ENCODE measurements at regions not wholly inside any gene's neighbourhood (a gene's known extent, or its start where the extent isn't known, plus 50 kb on each side); places are given as distances from the start of the nearest gene placed in this dataset.

DNA sequence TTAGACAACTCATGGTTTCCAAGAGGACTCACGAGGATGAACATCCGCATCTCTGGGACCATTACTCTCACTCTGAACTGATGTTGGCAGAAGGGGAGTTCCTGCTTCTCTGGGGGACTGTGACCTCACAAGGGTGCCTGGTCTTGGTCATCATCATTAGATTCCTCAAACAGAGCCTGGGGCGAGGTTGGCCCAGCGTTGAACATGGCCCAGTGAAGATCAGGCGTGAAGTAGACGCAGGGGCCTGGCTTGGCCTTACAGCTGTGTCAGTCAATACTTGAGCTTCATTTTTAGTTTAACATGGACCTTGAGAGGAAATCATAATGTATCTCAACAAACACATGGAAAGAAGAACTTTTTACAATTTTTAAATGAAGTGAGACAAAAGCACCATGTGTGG is 617.1 kb downstream of the BRD1 start:
- TF ChIP-seq CTCF (IDR thresholded peaks at IDR 0.05): no peak
- Histone ChIP-seq H3K27ac (no peak overlapping the region), H3K4me3 (no peak overlapping the region), H3K36me3 (no peaks in the 10 kb centered on the region), H3K9me3 (no peaks in the 10 kb centered on the region), H3K27me3 (replicated peaks; ENCODE audit: insufficient read depth) (no peaks in the 10 kb centered on the region), H3K4me1 (ENCODE audit: control insufficient read depth in 1 of 2, low read depth in 2 of 2) (no peaks in the 10 kb centered on the region)
- no peak for DNase-seq (ENCODE audit: low spot score)
- no peak for ATAC-seq (ENCODE audit: insufficient number of reproducible peaks, low FRiP score, low read depth)

DNA sequence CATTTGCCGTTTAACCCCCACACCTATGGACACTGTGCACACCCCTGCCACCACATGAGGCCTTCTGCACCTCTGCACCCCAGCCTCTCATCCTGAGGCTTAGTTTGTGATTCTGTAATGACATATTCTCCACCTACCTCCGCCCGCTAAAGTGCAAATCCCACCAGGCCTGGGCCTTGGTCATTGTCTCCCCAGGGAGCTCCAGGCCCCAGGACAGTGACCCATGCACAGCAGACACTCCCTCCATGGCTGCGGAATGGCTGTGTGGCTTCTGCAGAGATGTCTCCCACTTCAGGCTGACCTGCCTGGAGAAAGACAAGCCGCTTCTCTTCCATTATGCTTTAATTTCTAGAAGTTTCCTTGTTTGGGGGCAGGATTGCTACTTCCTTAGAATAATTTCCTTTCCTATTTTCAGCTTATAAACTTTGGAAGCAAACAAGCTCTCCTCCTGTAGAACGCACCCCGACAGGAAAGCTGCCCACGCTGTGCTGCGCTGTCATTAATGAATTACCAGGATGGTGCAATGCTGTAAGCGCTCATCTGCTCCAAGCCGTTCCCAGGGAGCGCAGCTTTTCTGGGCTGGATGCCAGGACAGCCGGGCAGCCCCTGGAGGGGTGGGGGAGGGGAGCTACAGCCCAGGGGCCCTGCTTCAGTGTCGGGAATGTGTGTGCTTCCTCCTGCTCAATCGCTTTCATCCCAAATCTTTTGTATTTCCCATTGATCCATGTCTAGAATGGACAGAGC is 618.0 kb downstream of the BRD1 start:
- Histone ChIP-seq H3K36me3 (no peaks in the 10 kb centered on the region), H3K9me3 (no peaks in the 10 kb centered on the region), H3K27ac (no peak overlapping the region), H3K4me1 (ENCODE audit: control insufficient read depth in 1 of 2, low read depth in 2 of 2) (no peaks in the 10 kb centered on the region), H3K27me3 (replicated peaks; ENCODE audit: insufficient read depth) (no peaks in the 10 kb centered on the region), H3K4me3 (no peak overlapping the region)
- no peak for DNase-seq (ENCODE audit: low spot score)
- no peak for TF ChIP-seq CTCF (IDR thresholded peaks at IDR 0.05)
- no peak for ATAC-seq (ENCODE audit: insufficient number of reproducible peaks, low FRiP score, low read depth)

DNA sequence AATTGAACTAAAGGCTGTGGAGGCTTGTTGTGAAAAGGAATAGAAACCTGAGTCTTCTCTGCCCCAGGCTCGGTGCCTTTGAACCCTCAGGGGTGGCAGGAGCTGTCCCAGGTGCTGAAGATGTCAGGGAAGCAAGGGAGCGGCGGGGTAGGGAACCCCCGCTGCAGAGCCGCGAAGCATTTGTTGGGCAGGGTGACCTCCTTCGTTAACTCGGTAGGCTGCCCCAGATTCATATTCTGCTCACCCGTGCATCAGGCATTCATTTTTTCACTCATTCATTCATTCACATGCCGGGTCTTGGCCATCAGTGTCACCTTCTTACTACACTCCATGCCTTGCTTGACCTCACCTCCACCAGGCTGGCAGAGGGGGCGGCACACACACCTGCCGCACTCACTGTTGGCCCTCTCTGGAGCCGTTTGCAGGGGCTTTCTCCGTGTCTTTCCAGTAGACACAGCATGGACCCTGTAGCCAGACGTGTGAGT is 618.9 kb downstream of the BRD1 start:
- no peaks in the 10 kb centered on the region for H3K4me1 ChIP-seq (ENCODE audit: control insufficient read depth in 1 of 2, low read depth in 2 of 2)
- DNase-seq (ENCODE audit: low spot score) (no peak), ATAC-seq (ENCODE audit: insufficient number of reproducible peaks, low FRiP score, low read depth) (no peak)
- H3K27me3 ChIP-seq (replicated peaks; ENCODE audit: insufficient read depth): no peaks in the 10 kb centered on the region
- H3K9me3 ChIP-seq: no peaks in the 10 kb centered on the region
- no peak overlapping the region for H3K27ac ChIP-seq
- no peak overlapping the region for H3K4me3 ChIP-seq
- no peaks in the 10 kb centered on the region for H3K36me3 ChIP-seq
- TF ChIP-seq CTCF (IDR thresholded peaks at IDR 0.05): no peak

- Histone ChIP-seq H3K4me3 (no peak overlapping the region), H3K4me1 (ENCODE audit: control insufficient read depth in 1 of 2, low read depth in 2 of 2) (no peaks in the 10 kb centered on the region), H3K9me3 (no peaks in the 10 kb centered on the region), H3K27ac (no peak overlapping the region), H3K36me3 (no peaks in the 10 kb centered on the region), H3K27me3 (replicated peaks; ENCODE audit: insufficient read depth) (no peaks in the 10 kb centered on the region)
- DNase-seq (ENCODE audit: low spot score) (no peak), ATAC-seq (ENCODE audit: insufficient number of reproducible peaks, low FRiP score, low read depth) (no peak)
- no peak for TF ChIP-seq CTCF (IDR thresholded peaks at IDR 0.05)
These were observed 619.7 kb downstream of the BRD1 start for GRCh38 chr22:49208004-49208402.

DNA sequence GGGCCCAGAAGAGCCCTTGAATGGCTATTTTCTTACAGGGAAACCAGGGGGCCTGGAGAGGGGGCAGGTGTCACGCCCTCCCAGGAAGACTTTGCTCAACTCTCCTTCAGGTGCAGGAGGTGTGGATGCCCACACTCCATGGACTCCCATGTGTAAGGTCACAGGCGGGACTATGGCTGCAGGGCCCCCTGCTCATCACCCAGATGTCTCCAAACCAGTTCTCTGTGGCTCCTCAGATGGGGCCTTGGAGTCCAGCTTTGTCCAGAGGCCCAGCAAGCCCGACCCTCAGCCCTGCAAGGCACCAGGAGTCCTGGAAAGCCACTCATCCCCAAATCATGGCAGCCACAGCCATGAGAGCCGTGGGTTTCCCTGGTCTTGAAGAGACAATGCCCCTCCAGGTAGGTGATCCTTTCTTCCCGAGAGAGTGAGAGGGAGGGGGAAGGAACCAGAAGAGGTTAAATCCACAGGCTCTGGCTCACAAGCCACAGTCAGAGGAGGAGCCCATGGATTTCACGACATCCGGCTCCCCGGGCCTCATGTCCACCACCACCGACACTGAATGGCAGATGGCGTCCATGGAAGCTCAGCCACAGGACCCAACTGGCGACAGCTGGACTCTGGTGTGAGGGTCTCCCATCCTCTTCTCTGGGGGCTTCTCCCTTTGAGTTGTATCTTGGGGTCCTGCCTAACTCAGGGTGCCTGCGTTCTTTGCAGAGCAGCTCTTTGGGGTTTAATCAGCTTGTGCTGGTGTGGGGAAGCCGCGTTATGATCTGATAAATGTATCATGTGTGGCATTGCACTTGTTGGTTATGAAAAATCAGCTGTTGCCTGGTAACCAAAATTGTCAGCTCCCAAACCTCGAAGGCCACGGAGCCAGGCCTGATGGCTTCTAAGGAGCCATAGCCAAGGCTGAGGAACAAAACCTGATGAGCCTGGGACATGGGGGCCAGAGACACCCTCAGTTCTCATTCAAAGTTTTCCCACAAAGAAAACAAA is 620.4 kb downstream of the BRD1 start:
- DNase-seq (ENCODE audit: low spot score) (no peak), ATAC-seq (ENCODE audit: insufficient number of reproducible peaks, low FRiP score, low read depth) (no peak)
- no peaks in the 10 kb centered on the region for H3K4me1 ChIP-seq (ENCODE audit: control insufficient read depth in 1 of 2, low read depth in 2 of 2)
- H3K36me3 ChIP-seq: no peaks in the 10 kb centered on the region
- no peak overlapping the region for H3K27ac ChIP-seq
- no peak for TF ChIP-seq CTCF (IDR thresholded peaks at IDR 0.05)
- no peaks in the 10 kb centered on the region for H3K9me3 ChIP-seq
- H3K4me3 ChIP-seq: no peak overlapping the region
- no peaks in the 10 kb centered on the region for H3K27me3 ChIP-seq (replicated peaks; ENCODE audit: insufficient read depth)
